ENCODE measurements at regions not wholly inside any gene's neighbourhood (a gene's known extent, or its start where the extent isn't known, plus 50 kb on each side); places are given as distances from the start of the nearest gene placed in this dataset.

- TF ChIP-seq, protein P1, sequence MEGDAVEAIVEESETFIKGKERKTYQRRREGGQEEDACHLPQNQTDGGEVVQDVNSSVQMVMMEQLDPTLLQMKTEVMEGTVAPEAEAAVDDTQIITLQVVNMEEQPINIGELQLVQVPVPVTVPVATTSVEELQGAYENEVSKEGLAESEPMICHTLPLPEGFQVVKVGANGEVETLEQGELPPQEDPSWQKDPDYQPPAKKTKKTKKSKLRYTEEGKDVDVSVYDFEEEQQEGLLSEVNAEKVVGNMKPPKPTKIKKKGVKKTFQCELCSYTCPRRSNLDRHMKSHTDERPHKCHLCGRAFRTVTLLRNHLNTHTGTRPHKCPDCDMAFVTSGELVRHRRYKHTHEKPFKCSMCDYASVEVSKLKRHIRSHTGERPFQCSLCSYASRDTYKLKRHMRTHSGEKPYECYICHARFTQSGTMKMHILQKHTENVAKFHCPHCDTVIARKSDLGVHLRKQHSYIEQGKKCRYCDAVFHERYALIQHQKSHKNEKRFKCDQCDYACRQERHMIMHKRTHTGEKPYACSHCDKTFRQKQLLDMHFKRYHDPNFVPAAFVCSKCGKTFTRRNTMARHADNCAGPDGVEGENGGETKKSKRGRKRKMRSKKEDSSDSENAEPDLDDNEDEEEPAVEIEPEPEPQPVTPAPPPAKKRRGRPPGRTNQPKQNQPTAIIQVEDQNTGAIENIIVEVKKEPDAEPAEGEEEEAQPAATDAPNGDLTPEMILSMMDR (IDR thresholded peaks at IDR 0.05): no peak
- TF ChIP-seq POLR2A (IDR thresholded peaks at IDR 0.05): no peak
These were observed 147.7 kb upstream of the IVNS1ABP start for GRCh38 chr1:185464777-185465176.
